ENCODE measurements at regions not wholly inside any gene's neighbourhood (a gene's known extent, or its start where the extent isn't known, plus 50 kb on each side); places are given as distances from the start of the nearest gene placed in this dataset.
"Not testable (repeated sequence)": the region's sequence is repeated elsewhere in the genome, so short reads cannot be mapped to it uniquely, and the experiment has no call there.

DNA sequence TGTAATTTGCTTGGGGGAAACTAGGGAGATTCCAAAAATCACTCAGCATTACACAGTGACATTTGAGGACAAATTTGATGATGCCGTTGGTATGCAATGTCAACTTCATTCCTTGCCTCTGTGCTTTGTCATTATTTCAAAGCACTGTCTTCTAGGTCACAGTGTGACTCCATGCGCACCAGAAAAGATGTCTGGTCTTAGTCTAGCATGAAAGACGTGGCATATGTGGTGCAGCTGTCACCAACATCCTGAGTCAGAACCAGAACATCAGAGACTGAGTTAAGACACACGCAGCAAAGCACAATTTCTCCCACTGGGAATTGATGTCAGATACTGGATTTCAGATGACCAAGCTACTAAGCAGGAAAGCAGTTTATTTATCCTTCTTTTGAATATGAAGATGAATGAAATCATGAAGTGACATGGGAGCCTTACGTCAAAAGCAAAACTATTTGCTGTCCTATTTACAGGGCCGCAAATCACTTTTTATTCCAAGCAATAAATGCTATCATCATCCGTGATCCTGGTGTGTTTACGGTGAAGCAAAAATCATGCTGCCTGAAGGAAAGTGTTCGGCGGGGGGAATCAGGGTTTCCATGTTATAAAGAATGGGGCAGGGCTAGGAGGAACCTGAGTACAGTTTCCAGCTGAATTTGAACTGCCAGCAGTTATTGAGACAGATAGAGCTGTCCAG, 356.1 kb downstream of the ANAPC1 start:
- ATAC-seq (replicated peaks): peak; percentile 82
- not testable (repeated sequence) for H3K4me1 Mint-ChIP-seq; H3K36me3 Mint-ChIP-seq (ENCODE audit: low read depth); H3K27me3 Mint-ChIP-seq; H3K9me3 Mint-ChIP-seq
- peak overlapping the region; percentile 46 for H3K4me3 Mint-ChIP-seq
- peak overlapping the region; percentile 72 for H3K27ac Mint-ChIP-seq

DNA sequence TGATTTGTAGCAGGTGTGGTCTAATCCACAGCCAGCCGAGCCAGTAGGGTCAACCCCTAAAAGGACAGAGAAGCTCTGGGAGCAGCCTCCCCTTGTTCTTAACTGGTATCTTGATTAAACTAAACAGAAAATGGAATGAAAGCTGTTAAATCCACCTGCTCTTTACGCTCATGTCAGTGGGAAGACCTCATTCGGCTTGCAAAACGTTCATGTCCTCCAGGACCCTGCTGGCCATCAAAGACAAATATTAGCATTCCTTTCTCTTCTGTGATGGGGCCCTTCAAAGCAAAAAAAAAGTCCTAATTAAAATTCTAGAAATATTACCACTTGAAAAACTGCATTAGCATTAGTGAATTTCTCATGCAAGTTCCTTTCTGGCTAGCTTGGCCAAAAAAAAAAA, 355.0 kb downstream of the ANAPC1 start:
- not testable (repeated sequence) for H3K27ac Mint-ChIP-seq; H3K36me3 Mint-ChIP-seq (ENCODE audit: low read depth); ATAC-seq (replicated peaks); H3K9me3 Mint-ChIP-seq; H3K27me3 Mint-ChIP-seq; H3K4me3 Mint-ChIP-seq
- peaks cover 11% of the 10 kb centered on the region for H3K4me1 Mint-ChIP-seq

DNA sequence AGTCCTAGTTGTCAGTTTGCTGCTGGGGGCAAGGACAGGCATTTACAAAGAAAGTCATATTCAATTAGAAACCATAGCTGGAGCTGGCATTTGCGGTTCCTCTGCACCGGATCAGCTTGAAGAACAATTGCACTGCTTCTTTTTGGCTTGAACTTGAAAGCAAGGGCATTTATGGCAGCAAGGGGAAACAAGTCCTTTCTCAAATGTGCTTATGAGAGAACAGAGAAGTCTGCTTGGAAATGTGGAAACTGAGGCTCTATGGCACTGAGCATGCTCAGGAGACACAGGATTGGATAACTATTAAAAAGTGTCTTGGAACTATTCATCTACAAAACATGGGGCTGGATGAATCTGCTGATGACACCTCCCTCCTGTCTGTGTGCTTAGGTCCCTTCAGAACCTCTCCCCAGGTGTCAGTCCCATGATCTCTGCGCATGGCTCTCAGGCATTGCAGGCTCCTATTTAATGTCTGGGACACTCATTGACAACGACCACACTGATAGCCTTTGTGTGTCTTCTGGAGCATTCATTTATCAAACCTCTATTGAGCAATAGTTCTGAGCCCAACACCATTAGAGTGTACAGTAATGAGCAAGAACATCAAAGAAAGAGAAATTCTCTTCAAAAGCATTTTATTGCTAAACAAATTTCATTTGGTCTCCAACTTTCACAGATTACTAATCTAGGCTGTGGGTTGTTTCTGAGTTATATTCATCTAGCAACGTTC, 353.6 kb downstream of the ANAPC1 start:
- H3K4me3 Mint-ChIP-seq: peak overlapping the region; percentile 33
- H3K36me3 Mint-ChIP-seq (ENCODE audit: low read depth); H3K9me3 Mint-ChIP-seq; H3K27me3 Mint-ChIP-seq; H3K27ac Mint-ChIP-seq: not testable (repeated sequence)
- peak; percentile 12 for ATAC-seq (replicated peaks)
- H3K4me1 Mint-ChIP-seq: peaks cover 17% of the 10 kb centered on the region

GRCh38 chr2:111532682-111533556, 351.1 kb downstream of the ANAPC1 start:
- not testable (repeated sequence) for H3K36me3 Mint-ChIP-seq (ENCODE audit: low read depth); H3K27me3 Mint-ChIP-seq; H3K9me3 Mint-ChIP-seq
- Mint-ChIP-seq H3K4me1 (peaks cover 28% of the 10 kb centered on the region), H3K4me3 (peak overlapping the region; percentile 80), H3K27ac (peak overlapping the region; percentile 83)
- peak; percentile 72 for ATAC-seq (replicated peaks)

GRCh38 chr2:111533557-111534247, 350.3 kb downstream of the ANAPC1 start:
- H3K9me3 Mint-ChIP-seq; H3K36me3 Mint-ChIP-seq (ENCODE audit: low read depth); H3K27me3 Mint-ChIP-seq: not testable (repeated sequence)
- peak overlapping the region; percentile 89 for H3K27ac Mint-ChIP-seq
- peak; percentile 76 for ATAC-seq (replicated peaks)
- peak overlapping the region; percentile 80 for H3K4me3 Mint-ChIP-seq
- peaks cover 28% of the 10 kb centered on the region for H3K4me1 Mint-ChIP-seq

GRCh38 chr2:111534910-111535352, 349.1 kb downstream of the ANAPC1 start:
- peaks cover 28% of the 10 kb centered on the region for H3K4me1 Mint-ChIP-seq
- H3K9me3 Mint-ChIP-seq: no peaks in the 10 kb centered on the region
- H3K27me3 Mint-ChIP-seq: peaks cover 4% of the 10 kb centered on the region
- H3K27ac Mint-ChIP-seq: peak overlapping the region; percentile 62
- no peaks in the 10 kb centered on the region for H3K36me3 Mint-ChIP-seq (ENCODE audit: low read depth)
- no peak for ATAC-seq (replicated peaks)
- H3K4me3 Mint-ChIP-seq: peak overlapping the region; percentile 41

GRCh38 chr2:111535404-111535803, 348.6 kb downstream of the ANAPC1 start:
- H3K36me3 Mint-ChIP-seq (ENCODE audit: low read depth): no peaks in the 10 kb centered on the region
- peaks cover 4% of the 10 kb centered on the region for H3K27me3 Mint-ChIP-seq
- no peak for ATAC-seq (replicated peaks)
- H3K27ac Mint-ChIP-seq: peak overlapping the region; percentile 62
- no peaks in the 10 kb centered on the region for H3K9me3 Mint-ChIP-seq
- peak overlapping the region; percentile 41 for H3K4me3 Mint-ChIP-seq
- H3K4me1 Mint-ChIP-seq: peaks cover 28% of the 10 kb centered on the region

DNA sequence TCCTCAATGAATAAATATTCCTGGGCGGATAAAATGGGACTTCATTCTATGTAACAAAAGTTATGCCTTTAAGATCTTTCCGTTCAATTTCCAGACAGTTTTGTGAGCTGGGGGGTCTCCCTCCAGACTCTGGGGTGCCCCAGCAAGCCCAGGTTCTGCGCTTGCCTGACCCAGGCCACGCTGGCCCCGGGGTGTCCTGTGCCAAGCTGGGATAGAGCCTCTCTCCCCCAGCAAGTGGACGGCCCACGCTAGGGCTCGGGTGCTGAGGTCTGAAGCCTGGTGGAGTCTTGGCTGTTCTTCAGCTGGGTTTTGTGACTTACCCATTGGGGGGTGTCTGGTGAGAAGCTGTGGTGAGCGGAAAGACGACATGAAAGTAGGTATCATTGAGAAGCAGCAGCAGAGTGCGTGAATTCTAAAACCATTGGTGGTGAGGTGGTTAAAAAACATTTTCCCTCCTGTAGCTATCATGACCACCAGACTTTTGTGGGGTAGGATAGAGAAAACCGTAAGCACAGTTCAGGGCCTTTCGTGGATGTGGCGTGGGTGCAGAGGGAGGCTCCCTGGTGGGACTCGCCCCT, 346.8 kb downstream of the ANAPC1 start:
- Mint-ChIP-seq H3K9me3 (no peaks in the 10 kb centered on the region), H3K27me3 (peaks cover 4% of the 10 kb centered on the region), H3K36me3 (ENCODE audit: low read depth) (no peaks in the 10 kb centered on the region), H3K4me3 (no peak overlapping the region), H3K27ac (no peak overlapping the region), H3K4me1 (peaks cover 28% of the 10 kb centered on the region)
- ATAC-seq (replicated peaks): no peak

- not testable (repeated sequence) for H3K4me3 Mint-ChIP-seq; H3K27ac Mint-ChIP-seq; H3K27me3 Mint-ChIP-seq; H3K9me3 Mint-ChIP-seq; ATAC-seq (replicated peaks); H3K36me3 Mint-ChIP-seq (ENCODE audit: low read depth)
- H3K4me1 Mint-ChIP-seq: peaks cover 15% of the 10 kb centered on the region
Observed at GRCh38 chr2:111539991-111540390, 344.0 kb downstream of the ANAPC1 start.

DNA sequence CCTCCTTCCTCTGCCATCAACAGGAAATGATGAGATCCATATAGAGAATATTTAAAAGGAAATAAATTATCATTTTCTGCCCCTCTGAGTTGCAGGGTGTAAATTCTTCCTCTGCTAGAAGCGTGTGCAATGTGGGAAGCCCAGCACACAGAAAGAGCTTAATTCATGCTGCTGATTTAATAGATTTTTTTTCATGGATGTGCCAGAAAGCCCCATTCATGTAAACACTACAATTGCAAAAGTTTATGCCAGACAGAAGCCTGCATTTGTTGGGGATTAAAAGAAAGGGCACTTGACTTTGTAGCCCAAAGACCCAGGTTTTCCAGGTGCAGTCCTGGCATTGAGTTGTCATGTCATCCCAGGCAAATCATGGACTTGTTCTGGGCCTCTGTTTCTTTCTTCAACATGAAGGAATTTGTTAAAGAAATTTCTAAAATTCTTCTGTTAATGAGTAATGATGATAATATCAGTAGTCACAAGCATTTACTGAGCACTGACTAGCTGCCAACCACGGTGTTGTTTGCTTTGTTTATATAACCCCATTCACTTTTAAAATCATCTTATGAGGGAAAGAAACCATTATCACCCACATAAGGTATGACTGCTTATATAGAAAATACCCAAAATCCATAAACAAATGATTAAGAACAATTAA, 341.7 kb downstream of the ANAPC1 start:
- not testable (repeated sequence) for H3K27ac Mint-ChIP-seq; H3K36me3 Mint-ChIP-seq (ENCODE audit: low read depth); H3K27me3 Mint-ChIP-seq; H3K4me1 Mint-ChIP-seq; H3K9me3 Mint-ChIP-seq; H3K4me3 Mint-ChIP-seq; ATAC-seq (replicated peaks)

DNA sequence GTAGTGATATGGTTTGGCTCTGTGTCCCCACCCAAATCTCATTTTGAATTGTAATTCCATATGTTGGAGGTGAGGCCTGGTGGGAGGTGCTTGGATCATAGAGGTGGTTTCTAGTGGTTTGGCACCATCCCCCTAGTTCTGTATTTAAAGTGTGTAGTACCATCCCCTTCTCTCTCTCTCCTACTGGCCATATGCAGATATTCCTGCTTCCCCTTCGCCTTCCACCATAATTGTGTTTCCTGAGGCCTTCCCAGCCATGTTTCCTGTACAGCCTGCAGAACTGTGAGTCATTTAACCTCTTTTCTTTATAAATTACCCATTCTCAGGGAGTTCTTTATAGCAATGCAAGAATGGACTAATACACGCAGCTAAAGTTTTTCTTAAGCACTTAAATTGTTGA, 340.0 kb downstream of the ANAPC1 start:
- not testable (repeated sequence) for H3K27ac Mint-ChIP-seq, H3K4me1 Mint-ChIP-seq

GRCh38 chr2:111545723-111546431, 338.1 kb downstream of the ANAPC1 start:
- H3K4me1 Mint-ChIP-seq; H3K9me3 Mint-ChIP-seq; H3K4me3 Mint-ChIP-seq; H3K27ac Mint-ChIP-seq; H3K36me3 Mint-ChIP-seq (ENCODE audit: low read depth); H3K27me3 Mint-ChIP-seq: not testable (repeated sequence)
- peak; percentile 80 for ATAC-seq (replicated peaks)

More for the DNA sequence above, 340.0 kb downstream of the ANAPC1 start:
- H3K27me3 Mint-ChIP-seq; ATAC-seq (replicated peaks); H3K4me3 Mint-ChIP-seq; H3K36me3 Mint-ChIP-seq (ENCODE audit: low read depth); H3K9me3 Mint-ChIP-seq: not testable (repeated sequence)

- not testable (repeated sequence) for H3K27ac Mint-ChIP-seq; H3K9me3 Mint-ChIP-seq; H3K4me1 Mint-ChIP-seq; H3K36me3 Mint-ChIP-seq (ENCODE audit: low read depth); H3K27me3 Mint-ChIP-seq
- peak overlapping the region; percentile 17 for H3K4me3 Mint-ChIP-seq
- ATAC-seq (replicated peaks): peak; percentile 39
Observed at GRCh38 chr2:111546578-111546977, 337.4 kb downstream of the ANAPC1 start.
